B cell (primary cell): ENCODE measurements at regions not wholly inside any gene's neighbourhood (a gene's known extent, or its start where the extent isn't known, plus 50 kb on each side); places are given as distances from the start of the nearest gene placed in this dataset.

Experiments
- ATAC-seq: fragments of 200-7000 bp; cut with Tn5 transposase; one replicate; pipeline ENCODE4 v1.10.0; 2021; ENCODE audit warnings: low read depth, mild to moderate bottlenecking, moderate number of reproducible peaks, moderate library complexity
- CTCF ChIA-PET: fragments of 350-600 bp; sonication (Branson Sonifier 250); formaldehyde crosslinking; loops from one replicate; lab custom pipeline; 2021; ENCODE audit warnings: antibody characterized with exemption, inconsistent platforms; lab: Charles Lee
- POLR2A ChIA-PET: fragments of 350-600 bp; sonication (Branson Sonifier 250); formaldehyde crosslinking; loops from one replicate; lab custom pipeline; 2021; ENCODE audit warnings: antibody characterized with exemption; lab: Charles Lee
- DNase-seq: peaks from one replicate; pipeline ENCODE4 v3.0.0; 2013
- H2AFZ ChIP-seq: 2 replicates; pipeline ENCODE4 v1.6.1; 2012; ENCODE audit warnings: mild to moderate bottlenecking, low read depth, low read length; ENCODE audit not compliant: insufficient read depth, poor library complexity, severe bottlenecking
- H3K27ac ChIP-seq, 2 donors: 1 replicate in 1 of 2; 2 replicates in 1 of 2; pipeline ENCODE4 v1.5.1; 2012 to 2013; ENCODE audit warnings: low read length in 2 of 2, mild to moderate bottlenecking in 2 of 2, moderate library complexity in 1 of 2
- H3K27me3 ChIP-seq, 4 experiments: fragments of 200-600 bp in 1 of 4; sonication (generic) in 1 of 4; replicated peaks in 1 of 4; 1 replicate in 2 of 4; 2 replicates in 2 of 4; pipeline versions ENCODE4 v1.6.1 to v1.7.0; 2013 to 2016; ENCODE audit warnings: low read length in 3 of 4, mild to moderate bottlenecking in 2 of 4, mixed read lengths in 1 of 4, moderate library complexity in 1 of 4; ENCODE audit not compliant: insufficient read depth in 4 of 4, control insufficient read depth in 3 of 4; ENCODE audit errors: control extremely low read depth in 1 of 4
- H3K36me3 ChIP-seq, 2 experiments: replicated peaks in 1 of 2; 1 replicate in 1 of 2; 2 replicates in 1 of 2; pipeline versions ENCODE4 v1.6.1 to v1.7.1; 2013; ENCODE audit warnings: low read length in 1 of 2; ENCODE audit not compliant: insufficient read depth in 2 of 2, control insufficient read depth in 1 of 2; ENCODE audit errors: control extremely low read depth in 1 of 2, extremely low read depth in 1 of 2
- H3K4me1 ChIP-seq, 2 donors: fragments of 200-600 bp in 1 of 2; sonication (generic) in 1 of 2; 1 replicate in 1 of 2; 2 replicates in 1 of 2; pipeline versions ENCODE4 v1.5.1 to v1.6.1; 2013 to 2017; ENCODE audit warnings: low read length in 2 of 2; ENCODE audit not compliant: control insufficient read depth in 2 of 2, insufficient read depth in 2 of 2
- H3K4me2 ChIP-seq: replicated peaks from 2 replicates; pipeline ENCODE3; 2012; ENCODE audit warnings: mild to moderate bottlenecking, low read depth, low read length; ENCODE audit not compliant: poor library complexity, severe bottlenecking
- H3K4me3 ChIP-seq, 5 experiments: fragments of 200-600 bp in 1 of 5; sonication (generic) in 1 of 5; 1 replicate in 3 of 5; 2 replicates in 2 of 5; pipeline versions ENCODE4 v1.5.1 to v1.7.0; 2011 to 2016; ENCODE audit warnings: low read length in 4 of 5, mild to moderate bottlenecking in 4 of 5, low read depth in 2 of 5, control low read depth in 1 of 5, moderate library complexity in 1 of 5; ENCODE audit not compliant: insufficient read depth in 1 of 5; ENCODE audit errors: control extremely low read depth in 1 of 5, extremely low read depth in 1 of 5
- H3K79me2 ChIP-seq: fragments of 200-600 bp; sonication (generic); one replicate; pipeline ENCODE4 v1.6.0; 2016; ENCODE audit warnings: low read length; ENCODE audit not compliant: control insufficient read depth, insufficient read depth
- H3K9ac ChIP-seq: fragments of 200-600 bp; sonication (generic); 2 replicates; pipeline ENCODE4 v1.6.1; 2017; ENCODE audit warnings: mild to moderate bottlenecking, low read length, moderate library complexity
- H3K9me3 ChIP-seq, 3 donors: one replicate each; pipeline versions ENCODE4 v1.6.1 to v1.7.1; 2013; ENCODE audit warnings: low read length in 2 of 3; ENCODE audit not compliant: control insufficient read depth in 2 of 3, insufficient read depth in 1 of 3; ENCODE audit errors: control extremely low read depth in 1 of 3
- H4K20me1 ChIP-seq: 2 replicates; pipeline ENCODE4 v1.6.0; 2012; ENCODE audit warnings: mild to moderate bottlenecking, low read length; ENCODE audit not compliant: insufficient read depth, control insufficient read depth, poor library complexity, severe bottlenecking
- H3K27ac Mint-ChIP-seq: one replicate; pipeline ENCODE4 v1.8.0; 2021; ENCODE audit warnings: mixed read lengths
- H3K27me3 Mint-ChIP-seq: one replicate; pipeline ENCODE4 v1.8.0; 2021; ENCODE audit warnings: mixed read lengths
- H3K4me1 Mint-ChIP-seq: one replicate; pipeline ENCODE4 v1.8.0; 2021; ENCODE audit warnings: mixed read lengths
- H3K4me3 Mint-ChIP-seq: one replicate; pipeline ENCODE4 v1.8.0; 2021; ENCODE audit warnings: mixed read lengths
- H3K9me3 Mint-ChIP-seq: one replicate; pipeline ENCODE4 v1.8.0; 2022; ENCODE audit warnings: mixed read lengths; ENCODE audit not compliant: insufficient read depth
- EZH2 ChIP-seq: IDR thresholded peaks from 2 replicates; pipeline ENCODE4 v1.6.1; 2012; ENCODE audit warnings: borderline replicate concordance, low read depth, mild to moderate bottlenecking, moderate library complexity, low read length; ENCODE audit not compliant: insufficient read depth, poor library complexity, severe bottlenecking
- whole genome bisulfite sequencing: methylation state at CpG from one replicate; pipeline ENCODE4 v1.1.5; 2013; ENCODE audit warnings: missing lambda C conversion rate; ENCODE audit not compliant: insufficient coverage; 5-methylcytosine and 5-hydroxymethylcytosine counted together
- intact Hi-C: fragments of 100-400 bp; cut with micrococcal nuclease; formaldehyde crosslinking; loops from one replicate; pipeline ENCODE4 v1.10.0; 2022
- TF ChIP-seq, protein P1 (sequence below): fragments of 200-600 bp; IDR thresholded peaks from one replicate; pipeline ENCODE4 v1.8.0; 2022; ENCODE audit warnings: antibody characterized with exemption, mild to moderate bottlenecking

GRCh38 chr7:108818742-108819141, 249.1 kb downstream of the DNAJB9 start:
- Mint-ChIP-seq H3K4me3 (no peak overlapping the region), H3K27me3 (no peaks in the 10 kb centered on the region), H3K27ac (no peak overlapping the region), H3K4me1 (no peaks in the 10 kb centered on the region), H3K9me3 (no peaks in the 10 kb centered on the region)
- intact Hi-C loops, result no loop called here
- H3K4me2 ChIP-seq, result no peak overlapping the region
- peaks cover 0 to under 1% (median 0%) of the 10 kb centered on the region in 3 donors for H3K9me3 ChIP-seq
- H3K4me3 ChIP-seq, result no peak overlapping the region
- H2AFZ ChIP-seq, result no peak overlapping the region
- no peaks in the 10 kb centered on the region for H3K79me2 ChIP-seq
- POLR2A ChIA-PET, result no interaction called here
- no peaks in the 10 kb centered on the region for H3K27me3 ChIP-seq
- DNase-seq (no peak), ATAC-seq (no peak)
- no peaks in the 10 kb centered on the region for H3K4me1 ChIP-seq
- H4K20me1 ChIP-seq, result no peaks in the 10 kb centered on the region
- no peak overlapping the region for H3K27ac ChIP-seq
- WGBS, result no CpG with 5 or more reads among the region's 2 CpGs
- CTCF ChIA-PET, result no interaction called here
- H3K36me3 ChIP-seq, result no peaks in the 10 kb centered on the region
- TF ChIP-seq EZH2, result no peak
- TF ChIP-seq, protein P1, sequence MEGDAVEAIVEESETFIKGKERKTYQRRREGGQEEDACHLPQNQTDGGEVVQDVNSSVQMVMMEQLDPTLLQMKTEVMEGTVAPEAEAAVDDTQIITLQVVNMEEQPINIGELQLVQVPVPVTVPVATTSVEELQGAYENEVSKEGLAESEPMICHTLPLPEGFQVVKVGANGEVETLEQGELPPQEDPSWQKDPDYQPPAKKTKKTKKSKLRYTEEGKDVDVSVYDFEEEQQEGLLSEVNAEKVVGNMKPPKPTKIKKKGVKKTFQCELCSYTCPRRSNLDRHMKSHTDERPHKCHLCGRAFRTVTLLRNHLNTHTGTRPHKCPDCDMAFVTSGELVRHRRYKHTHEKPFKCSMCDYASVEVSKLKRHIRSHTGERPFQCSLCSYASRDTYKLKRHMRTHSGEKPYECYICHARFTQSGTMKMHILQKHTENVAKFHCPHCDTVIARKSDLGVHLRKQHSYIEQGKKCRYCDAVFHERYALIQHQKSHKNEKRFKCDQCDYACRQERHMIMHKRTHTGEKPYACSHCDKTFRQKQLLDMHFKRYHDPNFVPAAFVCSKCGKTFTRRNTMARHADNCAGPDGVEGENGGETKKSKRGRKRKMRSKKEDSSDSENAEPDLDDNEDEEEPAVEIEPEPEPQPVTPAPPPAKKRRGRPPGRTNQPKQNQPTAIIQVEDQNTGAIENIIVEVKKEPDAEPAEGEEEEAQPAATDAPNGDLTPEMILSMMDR, result no peak
- H3K9ac ChIP-seq, result no peak overlapping the region

DNA sequence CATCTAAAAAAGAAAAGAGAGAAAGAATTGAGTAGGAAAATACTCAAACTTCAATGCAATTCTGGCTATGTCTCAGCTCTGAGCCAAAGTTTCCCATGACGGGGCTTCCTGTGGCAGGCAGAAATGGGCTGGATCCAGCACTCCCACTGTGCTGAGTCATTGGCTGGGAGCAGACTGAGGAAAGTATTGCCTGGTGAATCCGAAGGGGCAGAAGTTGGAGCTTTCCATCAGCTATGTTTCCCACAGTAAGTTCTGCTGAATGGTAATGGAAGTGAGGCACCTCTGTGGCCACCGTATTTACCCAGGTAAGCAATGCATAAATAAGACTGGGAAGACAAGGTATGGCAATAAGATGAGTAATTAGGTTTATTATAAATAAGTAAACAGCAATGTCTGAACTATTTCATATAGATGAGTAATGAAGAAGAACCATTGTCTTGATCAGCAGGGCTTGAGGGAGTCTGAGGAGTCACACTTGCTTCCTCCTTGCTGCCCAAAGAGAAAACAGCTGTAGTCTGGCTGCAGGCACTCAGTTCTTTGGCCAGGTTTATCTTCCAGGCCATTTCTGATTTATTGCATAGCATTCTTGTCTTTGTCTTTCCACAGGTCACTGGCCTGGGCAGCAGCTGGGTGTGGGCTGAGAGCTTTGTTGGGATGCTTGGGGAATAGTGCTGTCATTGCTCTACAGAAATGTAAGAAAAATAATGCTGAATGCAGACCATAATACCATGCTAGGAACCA, 255.3 kb downstream of the DNAJB9 start:
- Mint-ChIP-seq H3K4me3 (no peak overlapping the region), H3K4me1 (no peaks in the 10 kb centered on the region), H3K9me3 (no peaks in the 10 kb centered on the region), H3K27me3 (no peaks in the 10 kb centered on the region), H3K27ac (no peak overlapping the region)
- TF ChIP-seq, protein P1, result no peak
- no peak for TF ChIP-seq EZH2
- CTCF ChIA-PET, result no interaction called here
- POLR2A ChIA-PET, result no interaction called here
- Histone ChIP-seq H3K9me3 (no peaks in the 10 kb centered on the region), H3K4me3 (no peak overlapping the region), H3K4me1 (no peaks in the 10 kb centered on the region), H3K9ac (no peak overlapping the region), H3K36me3 (no peaks in the 10 kb centered on the region), H2AFZ (no peak overlapping the region), H3K27me3 (no peaks in the 10 kb centered on the region), H3K27ac (no peak overlapping the region), H3K4me2 (no peak overlapping the region), H4K20me1 (no peaks in the 10 kb centered on the region), H3K79me2 (no peaks in the 10 kb centered on the region)
- DNase-seq (no peak), ATAC-seq (no peak)
- WGBS, result 69% methylated on average over 2 of the region's 3 CpGs
- intact Hi-C loops, result no loop called here
